ENCODE measurements at regions not wholly inside any gene's neighbourhood (a gene's known extent, or its start where the extent isn't known, plus 50 kb on each side); places are given as distances from the start of the nearest gene placed in this dataset.

DNA sequence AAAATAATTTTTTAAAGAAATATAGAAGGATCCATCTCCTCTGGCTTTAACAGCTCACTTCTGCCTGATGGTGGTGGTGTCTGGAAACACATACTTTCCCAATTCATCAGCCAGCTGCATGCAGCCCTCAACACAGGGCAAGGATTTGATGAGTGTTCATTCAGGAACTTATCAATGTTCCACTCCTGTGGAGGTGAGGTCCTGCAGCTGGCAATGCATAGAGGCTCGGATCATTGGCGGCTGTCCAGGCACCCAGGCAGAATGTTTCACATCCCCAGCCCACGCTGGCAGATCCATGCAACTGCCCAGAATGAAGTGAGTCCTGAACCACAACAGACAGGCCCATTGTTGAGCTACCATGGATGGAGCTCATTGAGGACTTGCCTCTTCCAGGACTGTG is 55.2 kb upstream of the KCNMA1 start:
- TF ChIP-seq, protein P1, sequence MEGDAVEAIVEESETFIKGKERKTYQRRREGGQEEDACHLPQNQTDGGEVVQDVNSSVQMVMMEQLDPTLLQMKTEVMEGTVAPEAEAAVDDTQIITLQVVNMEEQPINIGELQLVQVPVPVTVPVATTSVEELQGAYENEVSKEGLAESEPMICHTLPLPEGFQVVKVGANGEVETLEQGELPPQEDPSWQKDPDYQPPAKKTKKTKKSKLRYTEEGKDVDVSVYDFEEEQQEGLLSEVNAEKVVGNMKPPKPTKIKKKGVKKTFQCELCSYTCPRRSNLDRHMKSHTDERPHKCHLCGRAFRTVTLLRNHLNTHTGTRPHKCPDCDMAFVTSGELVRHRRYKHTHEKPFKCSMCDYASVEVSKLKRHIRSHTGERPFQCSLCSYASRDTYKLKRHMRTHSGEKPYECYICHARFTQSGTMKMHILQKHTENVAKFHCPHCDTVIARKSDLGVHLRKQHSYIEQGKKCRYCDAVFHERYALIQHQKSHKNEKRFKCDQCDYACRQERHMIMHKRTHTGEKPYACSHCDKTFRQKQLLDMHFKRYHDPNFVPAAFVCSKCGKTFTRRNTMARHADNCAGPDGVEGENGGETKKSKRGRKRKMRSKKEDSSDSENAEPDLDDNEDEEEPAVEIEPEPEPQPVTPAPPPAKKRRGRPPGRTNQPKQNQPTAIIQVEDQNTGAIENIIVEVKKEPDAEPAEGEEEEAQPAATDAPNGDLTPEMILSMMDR (IDR thresholded peaks at IDR 0.05; ENCODE audit: low read depth, low read length), result no peak

GRCh38 chr10:77689339-77689738 is 51.7 kb upstream of the KCNMA1 start:
- TF ChIP-seq, protein P1 (IDR thresholded peaks at IDR 0.05; ENCODE audit: low read depth, low read length), result no peak
- DNase-seq (ENCODE audit: extremely low read depth, low read depth), result no peak

More for the DNA sequence above, 55.2 kb upstream of the KCNMA1 start:
- DNase-seq (ENCODE audit: extremely low read depth, low read depth), result no peak

- no peak for DNase-seq (ENCODE audit: extremely low read depth, low read depth)
- TF ChIP-seq, protein P1 (IDR thresholded peaks at IDR 0.05; ENCODE audit: low read depth, low read length), result no peak
Measured at GRCh38 chr10:77687621-77688020, 50.0 kb upstream of the KCNMA1 start.

Data from AG09319 (cell line).